ENCODE measurements at regions not wholly inside any gene's neighbourhood (a gene's known extent, or its start where the extent isn't known, plus 50 kb on each side); places are given as distances from the start of the nearest gene placed in this dataset.

- H3K9me3 ChIP-seq = peaks cover 10% of the 10 kb centered on the region
- DNase-seq = no peak
- no peaks in the 10 kb centered on the region for H3K27me3 ChIP-seq (ENCODE audit: low read depth)
- H3K27ac ChIP-seq = no peak overlapping the region
- intact Hi-C loops (cut with DNase I) = no loop called here
- TF ChIP-seq, protein P1, sequence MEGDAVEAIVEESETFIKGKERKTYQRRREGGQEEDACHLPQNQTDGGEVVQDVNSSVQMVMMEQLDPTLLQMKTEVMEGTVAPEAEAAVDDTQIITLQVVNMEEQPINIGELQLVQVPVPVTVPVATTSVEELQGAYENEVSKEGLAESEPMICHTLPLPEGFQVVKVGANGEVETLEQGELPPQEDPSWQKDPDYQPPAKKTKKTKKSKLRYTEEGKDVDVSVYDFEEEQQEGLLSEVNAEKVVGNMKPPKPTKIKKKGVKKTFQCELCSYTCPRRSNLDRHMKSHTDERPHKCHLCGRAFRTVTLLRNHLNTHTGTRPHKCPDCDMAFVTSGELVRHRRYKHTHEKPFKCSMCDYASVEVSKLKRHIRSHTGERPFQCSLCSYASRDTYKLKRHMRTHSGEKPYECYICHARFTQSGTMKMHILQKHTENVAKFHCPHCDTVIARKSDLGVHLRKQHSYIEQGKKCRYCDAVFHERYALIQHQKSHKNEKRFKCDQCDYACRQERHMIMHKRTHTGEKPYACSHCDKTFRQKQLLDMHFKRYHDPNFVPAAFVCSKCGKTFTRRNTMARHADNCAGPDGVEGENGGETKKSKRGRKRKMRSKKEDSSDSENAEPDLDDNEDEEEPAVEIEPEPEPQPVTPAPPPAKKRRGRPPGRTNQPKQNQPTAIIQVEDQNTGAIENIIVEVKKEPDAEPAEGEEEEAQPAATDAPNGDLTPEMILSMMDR (IDR thresholded peaks at IDR 0.05) = no peak
- no peaks in the 10 kb centered on the region for H3K36me3 ChIP-seq
- H3K4me1 ChIP-seq = no peaks in the 10 kb centered on the region
- no peak for ATAC-seq
- H3K4me3 ChIP-seq = no peak overlapping the region
These were observed 1952.6 kb upstream of the LRRTM1 start for GRCh38 chr2:82256983-82257632.

- peaks cover 13% of the 10 kb centered on the region for H3K9me3 ChIP-seq
- TF ChIP-seq, protein P1 (IDR thresholded peaks at IDR 0.05) = no peak
- peak; percentile 11 for DNase-seq
- H3K27ac ChIP-seq = no peak overlapping the region
- ATAC-seq = no peak
- no peaks in the 10 kb centered on the region for H3K36me3 ChIP-seq
- H3K4me1 ChIP-seq = no peaks in the 10 kb centered on the region
- no peaks in the 10 kb centered on the region for H3K27me3 ChIP-seq (ENCODE audit: low read depth)
- intact Hi-C loops (cut with DNase I) = no loop called here
- no peak overlapping the region for H3K4me3 ChIP-seq
These were observed 1951.7 kb upstream of the LRRTM1 start for GRCh38 chr2:82256288-82256687.

- Histone ChIP-seq H3K9me3 (peaks cover 13% of the 10 kb centered on the region), H3K36me3 (no peaks in the 10 kb centered on the region), H3K4me1 (no peaks in the 10 kb centered on the region), H3K27ac (no peak overlapping the region), H3K4me3 (no peak overlapping the region), H3K27me3 (ENCODE audit: low read depth) (no peaks in the 10 kb centered on the region)
- ATAC-seq = no peak
- DNase-seq = no peak
- TF ChIP-seq, protein P1 (IDR thresholded peaks at IDR 0.05) = no peak
- intact Hi-C loops (cut with DNase I) = no loop called here
These were observed 1950.2 kb upstream of the LRRTM1 start for GRCh38 chr2:82254728-82255127.

DNA sequence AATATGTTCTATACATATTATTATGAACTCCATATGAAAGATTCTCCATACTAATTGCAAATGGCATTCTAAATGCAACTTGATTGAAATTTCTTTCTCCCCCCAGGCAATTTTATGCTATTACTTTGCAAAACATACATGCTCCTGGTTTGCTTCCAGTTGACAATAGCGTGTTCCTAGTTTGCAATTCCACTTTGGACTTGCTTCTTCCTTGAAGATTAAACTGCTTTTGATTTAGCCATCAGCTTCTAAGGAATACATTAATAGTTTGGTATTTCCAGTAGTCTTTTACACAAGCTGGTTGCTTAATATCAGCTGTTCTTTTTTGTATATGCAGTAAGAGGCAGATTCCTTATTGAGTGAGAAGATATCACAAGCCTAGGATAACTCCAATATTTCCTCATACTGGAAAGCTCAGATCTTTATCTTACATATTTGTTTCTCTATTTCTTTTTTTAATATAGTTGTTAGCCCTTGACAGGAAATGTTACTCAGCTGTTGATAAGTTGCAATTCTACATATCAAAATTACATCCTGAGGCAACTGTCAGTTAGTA, 1941.7 kb upstream of the LRRTM1 start:
- no peak overlapping the region for H3K4me3 ChIP-seq
- TF ChIP-seq, protein P1 (IDR thresholded peaks at IDR 0.05) = no peak
- no peaks in the 10 kb centered on the region for H3K36me3 ChIP-seq
- DNase-seq (no peak), ATAC-seq (no peak)
- no peaks in the 10 kb centered on the region for H3K9me3 ChIP-seq
- no peaks in the 10 kb centered on the region for H3K4me1 ChIP-seq
- intact Hi-C loops (cut with DNase I) = no loop called here
- H3K27ac ChIP-seq = no peak overlapping the region
- no peaks in the 10 kb centered on the region for H3K27me3 ChIP-seq (ENCODE audit: low read depth)

DNA sequence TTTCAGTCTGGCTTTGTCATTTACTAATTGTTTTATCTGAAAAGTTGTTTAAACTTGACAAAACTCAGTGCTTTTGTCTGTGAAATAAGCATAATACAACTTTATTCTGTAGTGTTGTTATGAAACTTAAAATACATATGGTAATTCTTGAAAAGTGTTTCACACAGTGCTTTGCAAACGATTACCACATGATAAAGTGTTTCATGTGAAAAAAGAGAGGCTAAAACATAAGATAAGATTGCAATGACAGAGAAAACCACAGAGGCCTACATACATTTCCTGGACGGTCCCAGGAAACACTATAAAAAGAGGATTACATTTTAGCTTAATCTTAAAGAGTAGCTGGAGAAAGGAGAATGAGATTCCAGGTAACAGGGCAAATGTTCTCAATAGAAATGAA, 1934.6 kb upstream of the LRRTM1 start:
- Histone ChIP-seq H3K27me3 (ENCODE audit: low read depth) (no peaks in the 10 kb centered on the region), H3K4me3 (no peak overlapping the region), H3K9me3 (no peaks in the 10 kb centered on the region), H3K27ac (no peak overlapping the region), H3K36me3 (no peaks in the 10 kb centered on the region), H3K4me1 (no peaks in the 10 kb centered on the region)
- no peak for DNase-seq
- intact Hi-C loops (cut with DNase I) = no loop called here
- no peak for ATAC-seq
- TF ChIP-seq, protein P1 (IDR thresholded peaks at IDR 0.05) = no peak
